C4-2B (cell line): ENCODE measurements at regions not wholly inside any gene's neighbourhood (a gene's known extent, or its start where the extent isn't known, plus 50 kb on each side); places are given as distances from the start of the nearest gene placed in this dataset.

Experiments used
- ZFX ChIP-seq: fragments of 450-650 bp; IDR thresholded peaks from 2 replicates; pipeline ENCODE4 v1.6.1; 2017
- TF ChIP-seq, protein P1 (sequence below): fragments of 450-650 bp; conservative IDR thresholded peaks from 2 replicates; pipeline ENCODE4 v1.5.1; 2017; ENCODE audit warnings: mild to moderate bottlenecking

DNA sequence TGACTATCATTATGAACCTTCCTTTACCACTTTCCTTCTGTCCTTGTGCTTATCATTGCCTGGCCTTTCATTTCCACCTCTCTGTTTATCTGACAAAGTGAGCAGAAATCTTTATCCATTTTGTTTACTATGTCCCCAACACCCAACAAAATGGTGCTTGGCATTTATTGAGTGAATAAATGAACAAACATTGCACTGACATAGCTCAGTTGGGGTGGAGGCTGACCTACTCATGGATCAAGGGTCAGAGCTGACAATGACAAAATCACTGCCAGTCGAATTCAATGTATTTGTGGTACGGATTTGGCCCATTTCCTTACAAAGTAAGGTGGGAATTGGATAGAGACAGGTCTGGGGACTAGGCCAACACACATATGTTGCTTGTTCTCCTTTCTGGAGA, 257.4 kb upstream of the PLXNA2 start:
- TF ChIP-seq, protein P1, sequence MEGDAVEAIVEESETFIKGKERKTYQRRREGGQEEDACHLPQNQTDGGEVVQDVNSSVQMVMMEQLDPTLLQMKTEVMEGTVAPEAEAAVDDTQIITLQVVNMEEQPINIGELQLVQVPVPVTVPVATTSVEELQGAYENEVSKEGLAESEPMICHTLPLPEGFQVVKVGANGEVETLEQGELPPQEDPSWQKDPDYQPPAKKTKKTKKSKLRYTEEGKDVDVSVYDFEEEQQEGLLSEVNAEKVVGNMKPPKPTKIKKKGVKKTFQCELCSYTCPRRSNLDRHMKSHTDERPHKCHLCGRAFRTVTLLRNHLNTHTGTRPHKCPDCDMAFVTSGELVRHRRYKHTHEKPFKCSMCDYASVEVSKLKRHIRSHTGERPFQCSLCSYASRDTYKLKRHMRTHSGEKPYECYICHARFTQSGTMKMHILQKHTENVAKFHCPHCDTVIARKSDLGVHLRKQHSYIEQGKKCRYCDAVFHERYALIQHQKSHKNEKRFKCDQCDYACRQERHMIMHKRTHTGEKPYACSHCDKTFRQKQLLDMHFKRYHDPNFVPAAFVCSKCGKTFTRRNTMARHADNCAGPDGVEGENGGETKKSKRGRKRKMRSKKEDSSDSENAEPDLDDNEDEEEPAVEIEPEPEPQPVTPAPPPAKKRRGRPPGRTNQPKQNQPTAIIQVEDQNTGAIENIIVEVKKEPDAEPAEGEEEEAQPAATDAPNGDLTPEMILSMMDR: no peak
- TF ChIP-seq ZFX: no peak
